ENCODE measurements at regions not wholly inside any gene's neighbourhood (a gene's known extent, or its start where the extent isn't known, plus 50 kb on each side); places are given as distances from the start of the nearest gene placed in this dataset.

DNA sequence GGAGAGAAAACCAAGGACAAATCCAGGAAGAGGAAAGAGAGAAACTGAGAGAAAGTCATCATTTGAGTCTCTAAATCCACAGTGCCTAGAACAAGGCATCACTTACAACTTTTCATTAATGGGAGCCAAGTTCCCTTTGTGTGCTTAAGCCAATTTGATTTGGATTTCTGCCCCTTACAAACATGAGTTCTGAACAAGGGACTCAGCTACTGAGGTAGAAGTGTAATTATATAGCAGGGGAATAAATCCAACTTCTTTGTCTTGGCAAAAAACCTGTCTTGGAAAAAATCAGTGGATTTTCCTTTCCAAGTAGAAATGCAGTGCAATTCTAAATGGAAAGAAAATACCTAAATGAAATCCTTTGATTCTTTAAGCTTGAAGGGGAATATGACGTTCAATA is 307.2 kb upstream of the CNTN3 start:
- DNase-seq (no peak), ATAC-seq (ENCODE audit: low FRiP score in 2 of 2) (no peak)
- WGBS, 2 donors: 79 to 98% methylated on average over 1 of the region's 1 CpG
- no peaks in the 10 kb centered on the region for H3K36me3 ChIP-seq
- no peaks in the 10 kb centered on the region for H3K27me3 ChIP-seq
- H3K4me1 ChIP-seq: no peaks in the 10 kb centered on the region
- no peaks in the 10 kb centered on the region for H3K9me3 ChIP-seq
- no peak overlapping the region for H3K27ac ChIP-seq
- H3K4me3 ChIP-seq: no peak overlapping the region
- TF ChIP-seq EP300 (IDR thresholded peaks at IDR 0.05) (no peak), POLR2AphosphoS5 (IDR thresholded peaks at IDR 0.05) (no peak), POLR2A (IDR thresholded peaks at IDR 0.05) (no peak)
- TF ChIP-seq, protein P1, sequence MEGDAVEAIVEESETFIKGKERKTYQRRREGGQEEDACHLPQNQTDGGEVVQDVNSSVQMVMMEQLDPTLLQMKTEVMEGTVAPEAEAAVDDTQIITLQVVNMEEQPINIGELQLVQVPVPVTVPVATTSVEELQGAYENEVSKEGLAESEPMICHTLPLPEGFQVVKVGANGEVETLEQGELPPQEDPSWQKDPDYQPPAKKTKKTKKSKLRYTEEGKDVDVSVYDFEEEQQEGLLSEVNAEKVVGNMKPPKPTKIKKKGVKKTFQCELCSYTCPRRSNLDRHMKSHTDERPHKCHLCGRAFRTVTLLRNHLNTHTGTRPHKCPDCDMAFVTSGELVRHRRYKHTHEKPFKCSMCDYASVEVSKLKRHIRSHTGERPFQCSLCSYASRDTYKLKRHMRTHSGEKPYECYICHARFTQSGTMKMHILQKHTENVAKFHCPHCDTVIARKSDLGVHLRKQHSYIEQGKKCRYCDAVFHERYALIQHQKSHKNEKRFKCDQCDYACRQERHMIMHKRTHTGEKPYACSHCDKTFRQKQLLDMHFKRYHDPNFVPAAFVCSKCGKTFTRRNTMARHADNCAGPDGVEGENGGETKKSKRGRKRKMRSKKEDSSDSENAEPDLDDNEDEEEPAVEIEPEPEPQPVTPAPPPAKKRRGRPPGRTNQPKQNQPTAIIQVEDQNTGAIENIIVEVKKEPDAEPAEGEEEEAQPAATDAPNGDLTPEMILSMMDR (IDR thresholded peaks at IDR 0.05): no peak

DNA sequence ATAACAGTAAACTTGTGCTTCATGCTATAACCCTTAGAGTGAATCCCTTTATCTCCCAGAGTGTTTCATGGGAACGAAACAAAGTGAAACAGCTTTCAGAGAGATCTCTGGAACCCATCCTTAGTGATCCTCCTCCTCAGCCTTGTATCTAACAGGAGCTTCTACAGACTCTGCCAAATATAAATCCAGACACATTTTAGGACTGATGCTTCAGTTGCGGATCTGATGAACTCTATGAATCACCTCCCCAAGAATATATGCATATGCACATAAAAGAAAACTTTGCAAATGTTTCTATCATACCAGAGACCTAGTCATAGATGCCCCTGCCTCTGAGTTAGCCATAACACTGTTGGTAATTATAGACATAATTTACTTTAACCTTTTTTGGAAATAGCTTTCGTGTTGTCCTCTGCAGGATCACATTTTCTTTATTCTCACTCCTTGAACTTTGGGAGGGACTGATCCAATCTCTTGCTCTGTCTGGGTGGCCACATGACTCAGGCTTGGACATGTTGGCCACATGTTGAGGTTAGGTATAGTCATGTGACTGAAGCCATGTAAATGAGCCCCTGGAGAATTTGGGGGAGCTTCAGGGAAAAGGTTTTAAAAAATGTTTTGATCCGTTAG is 306.4 kb upstream of the CNTN3 start:
- ATAC-seq (ENCODE audit: low FRiP score in 2 of 2) (no peak), DNase-seq (no peak)
- TF ChIP-seq, protein P1 (IDR thresholded peaks at IDR 0.05): no peak
- TF ChIP-seq EP300 (IDR thresholded peaks at IDR 0.05): no peak
- TF ChIP-seq POLR2A (IDR thresholded peaks at IDR 0.05): no peak
- no peak for TF ChIP-seq POLR2AphosphoS5 (IDR thresholded peaks at IDR 0.05)
- H3K9me3 ChIP-seq: no peaks in the 10 kb centered on the region
- no peak overlapping the region for H3K4me3 ChIP-seq
- H3K27ac ChIP-seq: no peak overlapping the region
- H3K4me1 ChIP-seq: no peaks in the 10 kb centered on the region
- no peaks in the 10 kb centered on the region for H3K36me3 ChIP-seq
- H3K27me3 ChIP-seq: no peaks in the 10 kb centered on the region
- 74 to 76% methylated on average over 4 of the region's 4 CpGs for WGBS, 2 donors

DNA sequence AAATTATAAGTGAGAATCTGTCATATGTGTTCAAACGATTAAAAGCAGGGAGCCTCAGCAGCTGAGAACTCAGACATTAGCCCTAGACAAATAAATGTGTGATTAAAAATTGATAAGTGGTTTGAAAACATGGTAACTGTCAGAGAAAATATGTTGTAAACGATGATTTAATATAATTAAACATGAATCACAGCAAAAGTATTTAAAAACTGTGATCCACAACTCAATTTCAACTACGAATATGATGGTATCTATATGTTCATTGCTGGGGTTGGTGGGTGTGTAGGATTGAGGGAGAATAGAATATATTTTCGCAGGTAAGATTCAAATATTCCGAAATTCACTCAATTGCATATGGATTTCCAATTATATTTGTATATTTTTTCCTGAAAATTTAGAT is 302.2 kb upstream of the CNTN3 start:
- DNase-seq (no peak), ATAC-seq (ENCODE audit: low FRiP score in 2 of 2) (no peak)
- Histone ChIP-seq H3K4me3 (no peak overlapping the region), H3K9me3 (no peaks in the 10 kb centered on the region), H3K4me1 (no peaks in the 10 kb centered on the region), H3K36me3 (no peaks in the 10 kb centered on the region), H3K27me3 (no peaks in the 10 kb centered on the region), H3K27ac (no peak overlapping the region)
- TF ChIP-seq, protein P1 (IDR thresholded peaks at IDR 0.05): no peak
- TF ChIP-seq POLR2AphosphoS5 (IDR thresholded peaks at IDR 0.05) (no peak), POLR2A (IDR thresholded peaks at IDR 0.05) (no peak), EP300 (IDR thresholded peaks at IDR 0.05) (no peak)
- WGBS, 2 donors: 60 to 66% methylated on average over 5 of the region's 5 CpGs

DNA sequence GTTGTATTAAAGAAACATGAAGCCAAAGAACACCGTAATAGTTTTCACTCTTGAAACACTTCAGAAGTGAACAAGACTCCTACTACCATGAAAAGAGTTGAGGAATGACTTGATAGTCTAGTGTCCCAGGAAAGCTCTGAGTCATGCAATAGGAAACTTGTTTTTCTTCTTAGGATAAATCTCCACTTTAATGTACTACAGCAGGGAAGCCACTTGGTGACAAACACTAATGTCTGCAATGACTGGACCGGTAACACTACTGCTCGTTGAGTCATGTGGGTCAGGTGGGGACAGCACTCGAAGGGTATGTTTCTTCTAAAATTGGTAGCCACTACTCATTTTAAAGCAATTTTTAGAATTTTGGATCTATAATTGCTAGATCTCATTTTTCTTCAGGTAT is 291.7 kb upstream of the CNTN3 start:
- Histone ChIP-seq H3K36me3 (no peaks in the 10 kb centered on the region), H3K27me3 (no peaks in the 10 kb centered on the region), H3K4me3 (no peak overlapping the region), H3K27ac (no peak overlapping the region), H3K4me1 (no peaks in the 10 kb centered on the region), H3K9me3 (no peaks in the 10 kb centered on the region)
- WGBS, 2 donors: 65 to 85% methylated on average over 4 of the region's 4 CpGs
- TF ChIP-seq EP300 (IDR thresholded peaks at IDR 0.05) (no peak), POLR2AphosphoS5 (IDR thresholded peaks at IDR 0.05) (no peak), POLR2A (IDR thresholded peaks at IDR 0.05) (no peak)
- TF ChIP-seq, protein P1 (IDR thresholded peaks at IDR 0.05): no peak
- DNase-seq (no peak), ATAC-seq (ENCODE audit: low FRiP score in 2 of 2) (no peak)

DNA sequence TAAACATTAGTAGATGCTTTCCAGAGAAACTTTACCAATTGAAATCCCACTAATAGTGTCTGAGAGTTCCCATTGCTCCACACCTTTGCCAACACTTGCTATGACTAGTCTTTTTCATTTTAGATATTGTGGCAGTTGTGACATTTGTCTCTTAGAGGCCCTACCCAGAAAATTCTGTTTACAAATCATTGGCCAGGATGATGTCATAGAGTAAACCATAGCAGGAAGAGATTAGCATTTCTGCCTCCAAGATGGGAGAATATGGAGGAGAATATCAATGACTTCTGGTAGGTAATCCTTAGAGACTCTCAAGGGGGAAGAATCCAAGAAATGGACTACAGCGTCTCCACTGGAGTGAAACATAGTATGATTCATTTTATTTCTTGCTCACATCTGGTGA is 291.0 kb upstream of the CNTN3 start:
- no peaks in the 10 kb centered on the region for H3K27me3 ChIP-seq
- H3K4me3 ChIP-seq: no peak overlapping the region
- no peaks in the 10 kb centered on the region for H3K36me3 ChIP-seq
- TF ChIP-seq EP300 (IDR thresholded peaks at IDR 0.05): no peak
- TF ChIP-seq, protein P1 (IDR thresholded peaks at IDR 0.05): no peak
- TF ChIP-seq POLR2A (IDR thresholded peaks at IDR 0.05): no peak
- TF ChIP-seq POLR2AphosphoS5 (IDR thresholded peaks at IDR 0.05): no peak
- H3K27ac ChIP-seq: no peak overlapping the region
- 76 to 89% methylated on average over 1 of the region's 1 CpG for WGBS, 2 donors
- DNase-seq (no peak), ATAC-seq (ENCODE audit: low FRiP score in 2 of 2) (no peak)
- H3K9me3 ChIP-seq: no peaks in the 10 kb centered on the region
- no peaks in the 10 kb centered on the region for H3K4me1 ChIP-seq

All from upper lobe of left lung (tissue), 6 donors.